B cell (primary cell): ENCODE measurements at regions not wholly inside any gene's neighbourhood (a gene's known extent, or its start where the extent isn't known, plus 50 kb on each side); places are given as distances from the start of the nearest gene placed in this dataset.

Source experiments
- ATAC-seq: fragments of 200-7000 bp; cut with Tn5 transposase; one replicate; pipeline ENCODE4 v1.10.0; 2021; ENCODE audit warnings: low read depth, mild to moderate bottlenecking, moderate number of reproducible peaks, moderate library complexity
- CTCF ChIA-PET: fragments of 350-600 bp; sonication (Branson Sonifier 250); formaldehyde crosslinking; loops from one replicate; lab custom pipeline; 2021; ENCODE audit warnings: antibody characterized with exemption, inconsistent platforms; lab: Charles Lee
- POLR2A ChIA-PET: fragments of 350-600 bp; sonication (Branson Sonifier 250); formaldehyde crosslinking; loops from one replicate; lab custom pipeline; 2021; ENCODE audit warnings: antibody characterized with exemption; lab: Charles Lee
- DNase-seq: peaks from one replicate; pipeline ENCODE4 v3.0.0; 2013
- H2AFZ ChIP-seq: 2 replicates; pipeline ENCODE4 v1.6.1; 2012; ENCODE audit warnings: mild to moderate bottlenecking, low read depth, low read length; ENCODE audit not compliant: insufficient read depth, poor library complexity, severe bottlenecking
- H3K27ac ChIP-seq, 2 donors: 1 replicate in 1 of 2; 2 replicates in 1 of 2; pipeline ENCODE4 v1.5.1; 2012 to 2013; ENCODE audit warnings: low read length in 2 of 2, mild to moderate bottlenecking in 2 of 2, moderate library complexity in 1 of 2
- H3K27me3 ChIP-seq, 4 experiments: fragments of 200-600 bp in 1 of 4; sonication (generic) in 1 of 4; replicated peaks in 1 of 4; 1 replicate in 2 of 4; 2 replicates in 2 of 4; pipeline versions ENCODE4 v1.6.1 to v1.7.0; 2013 to 2016; ENCODE audit warnings: low read length in 3 of 4, mild to moderate bottlenecking in 2 of 4, mixed read lengths in 1 of 4, moderate library complexity in 1 of 4; ENCODE audit not compliant: insufficient read depth in 4 of 4, control insufficient read depth in 3 of 4; ENCODE audit errors: control extremely low read depth in 1 of 4
- H3K36me3 ChIP-seq, 2 experiments: replicated peaks in 1 of 2; 1 replicate in 1 of 2; 2 replicates in 1 of 2; pipeline versions ENCODE4 v1.6.1 to v1.7.1; 2013; ENCODE audit warnings: low read length in 1 of 2; ENCODE audit not compliant: insufficient read depth in 2 of 2, control insufficient read depth in 1 of 2; ENCODE audit errors: control extremely low read depth in 1 of 2, extremely low read depth in 1 of 2
- H3K4me1 ChIP-seq, 2 donors: fragments of 200-600 bp in 1 of 2; sonication (generic) in 1 of 2; 1 replicate in 1 of 2; 2 replicates in 1 of 2; pipeline versions ENCODE4 v1.5.1 to v1.6.1; 2013 to 2017; ENCODE audit warnings: low read length in 2 of 2; ENCODE audit not compliant: control insufficient read depth in 2 of 2, insufficient read depth in 2 of 2
- H3K4me2 ChIP-seq: replicated peaks from 2 replicates; pipeline ENCODE3; 2012; ENCODE audit warnings: mild to moderate bottlenecking, low read depth, low read length; ENCODE audit not compliant: poor library complexity, severe bottlenecking
- H3K4me3 ChIP-seq, 5 experiments: fragments of 200-600 bp in 1 of 5; sonication (generic) in 1 of 5; 1 replicate in 3 of 5; 2 replicates in 2 of 5; pipeline versions ENCODE4 v1.5.1 to v1.7.0; 2011 to 2016; ENCODE audit warnings: low read length in 4 of 5, mild to moderate bottlenecking in 4 of 5, low read depth in 2 of 5, control low read depth in 1 of 5, moderate library complexity in 1 of 5; ENCODE audit not compliant: insufficient read depth in 1 of 5; ENCODE audit errors: control extremely low read depth in 1 of 5, extremely low read depth in 1 of 5
- H3K79me2 ChIP-seq: fragments of 200-600 bp; sonication (generic); one replicate; pipeline ENCODE4 v1.6.0; 2016; ENCODE audit warnings: low read length; ENCODE audit not compliant: control insufficient read depth, insufficient read depth
- H3K9ac ChIP-seq: fragments of 200-600 bp; sonication (generic); 2 replicates; pipeline ENCODE4 v1.6.1; 2017; ENCODE audit warnings: mild to moderate bottlenecking, low read length, moderate library complexity
- H3K9me3 ChIP-seq, 3 donors: one replicate each; pipeline versions ENCODE4 v1.6.1 to v1.7.1; 2013; ENCODE audit warnings: low read length in 2 of 3; ENCODE audit not compliant: control insufficient read depth in 2 of 3, insufficient read depth in 1 of 3; ENCODE audit errors: control extremely low read depth in 1 of 3
- H4K20me1 ChIP-seq: 2 replicates; pipeline ENCODE4 v1.6.0; 2012; ENCODE audit warnings: mild to moderate bottlenecking, low read length; ENCODE audit not compliant: insufficient read depth, control insufficient read depth, poor library complexity, severe bottlenecking
- H3K27ac Mint-ChIP-seq: one replicate; pipeline ENCODE4 v1.8.0; 2021; ENCODE audit warnings: mixed read lengths
- H3K27me3 Mint-ChIP-seq: one replicate; pipeline ENCODE4 v1.8.0; 2021; ENCODE audit warnings: mixed read lengths
- H3K4me1 Mint-ChIP-seq: one replicate; pipeline ENCODE4 v1.8.0; 2021; ENCODE audit warnings: mixed read lengths
- H3K4me3 Mint-ChIP-seq: one replicate; pipeline ENCODE4 v1.8.0; 2021; ENCODE audit warnings: mixed read lengths
- H3K9me3 Mint-ChIP-seq: one replicate; pipeline ENCODE4 v1.8.0; 2022; ENCODE audit warnings: mixed read lengths; ENCODE audit not compliant: insufficient read depth
- EZH2 ChIP-seq: IDR thresholded peaks from 2 replicates; pipeline ENCODE4 v1.6.1; 2012; ENCODE audit warnings: borderline replicate concordance, low read depth, mild to moderate bottlenecking, moderate library complexity, low read length; ENCODE audit not compliant: insufficient read depth, poor library complexity, severe bottlenecking
- WGBS: methylation state at CpG from one replicate; pipeline ENCODE4 v1.1.5; 2013; ENCODE audit warnings: missing lambda C conversion rate; ENCODE audit not compliant: insufficient coverage; 5-methylcytosine and 5-hydroxymethylcytosine counted together
- intact Hi-C: fragments of 100-400 bp; cut with micrococcal nuclease; formaldehyde crosslinking; loops from one replicate; pipeline ENCODE4 v1.10.0; 2022
- TF ChIP-seq, protein P1 (sequence below): fragments of 200-600 bp; IDR thresholded peaks from one replicate; pipeline ENCODE4 v1.8.0; 2022; ENCODE audit warnings: antibody characterized with exemption, mild to moderate bottlenecking

DNA sequence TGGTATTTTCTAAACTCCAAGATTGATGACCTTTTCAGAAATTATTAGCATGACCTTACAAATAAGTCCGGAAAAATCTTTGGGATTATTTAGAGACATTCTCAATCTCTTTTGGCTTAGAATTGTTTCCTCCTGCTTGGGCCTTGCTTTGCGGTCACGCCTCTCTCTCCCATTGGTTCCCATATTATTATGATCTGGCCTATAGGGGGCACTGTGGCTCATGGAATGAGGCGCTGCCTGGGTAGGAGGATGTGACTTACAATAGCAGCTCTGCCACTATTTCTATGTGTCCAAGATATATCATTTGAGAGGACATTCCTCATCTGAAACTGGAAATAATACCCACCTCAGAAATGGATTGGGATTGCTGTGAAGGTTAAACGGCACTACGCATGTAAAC lies 464.9 kb downstream of the MFSD1 start:
- peaks cover 16% of the 10 kb centered on the region for H3K27me3 Mint-ChIP-seq
- 67% methylated on average over 1 of the region's 6 CpGs for WGBS
- ChIA-PET POLR2A (no interaction called here), CTCF (interaction anchor here (2.9 kb wide), 1 partner anchor 421 kb away, joined by 9 read pairs; no protein-coding TSS in a partner anchor)
- no peak overlapping the region for H2AFZ ChIP-seq
- H3K4me2 ChIP-seq: no peak overlapping the region
- no peaks in the 10 kb centered on the region for H3K9me3 ChIP-seq
- intact Hi-C loops: no loop called here
- H3K79me2 ChIP-seq: no peaks in the 10 kb centered on the region
- no peak overlapping the region for H3K27ac ChIP-seq
- TF ChIP-seq, protein P1, sequence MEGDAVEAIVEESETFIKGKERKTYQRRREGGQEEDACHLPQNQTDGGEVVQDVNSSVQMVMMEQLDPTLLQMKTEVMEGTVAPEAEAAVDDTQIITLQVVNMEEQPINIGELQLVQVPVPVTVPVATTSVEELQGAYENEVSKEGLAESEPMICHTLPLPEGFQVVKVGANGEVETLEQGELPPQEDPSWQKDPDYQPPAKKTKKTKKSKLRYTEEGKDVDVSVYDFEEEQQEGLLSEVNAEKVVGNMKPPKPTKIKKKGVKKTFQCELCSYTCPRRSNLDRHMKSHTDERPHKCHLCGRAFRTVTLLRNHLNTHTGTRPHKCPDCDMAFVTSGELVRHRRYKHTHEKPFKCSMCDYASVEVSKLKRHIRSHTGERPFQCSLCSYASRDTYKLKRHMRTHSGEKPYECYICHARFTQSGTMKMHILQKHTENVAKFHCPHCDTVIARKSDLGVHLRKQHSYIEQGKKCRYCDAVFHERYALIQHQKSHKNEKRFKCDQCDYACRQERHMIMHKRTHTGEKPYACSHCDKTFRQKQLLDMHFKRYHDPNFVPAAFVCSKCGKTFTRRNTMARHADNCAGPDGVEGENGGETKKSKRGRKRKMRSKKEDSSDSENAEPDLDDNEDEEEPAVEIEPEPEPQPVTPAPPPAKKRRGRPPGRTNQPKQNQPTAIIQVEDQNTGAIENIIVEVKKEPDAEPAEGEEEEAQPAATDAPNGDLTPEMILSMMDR: no peak
- no peak for TF ChIP-seq EZH2
- DNase-seq (no peak), ATAC-seq (no peak)
- H3K9me3 Mint-ChIP-seq: no peaks in the 10 kb centered on the region
- no peaks in the 10 kb centered on the region for H3K27me3 ChIP-seq
- H3K36me3 ChIP-seq: no peaks in the 10 kb centered on the region
- no peaks in the 10 kb centered on the region for H3K4me1 ChIP-seq
- H3K4me3 ChIP-seq: no peak overlapping the region
- H4K20me1 ChIP-seq: no peaks in the 10 kb centered on the region
- no peak overlapping the region for H3K9ac ChIP-seq
- H3K4me3 Mint-ChIP-seq: no peak overlapping the region
- H3K27ac Mint-ChIP-seq: no peak overlapping the region
- no peaks in the 10 kb centered on the region for H3K4me1 Mint-ChIP-seq

DNA sequence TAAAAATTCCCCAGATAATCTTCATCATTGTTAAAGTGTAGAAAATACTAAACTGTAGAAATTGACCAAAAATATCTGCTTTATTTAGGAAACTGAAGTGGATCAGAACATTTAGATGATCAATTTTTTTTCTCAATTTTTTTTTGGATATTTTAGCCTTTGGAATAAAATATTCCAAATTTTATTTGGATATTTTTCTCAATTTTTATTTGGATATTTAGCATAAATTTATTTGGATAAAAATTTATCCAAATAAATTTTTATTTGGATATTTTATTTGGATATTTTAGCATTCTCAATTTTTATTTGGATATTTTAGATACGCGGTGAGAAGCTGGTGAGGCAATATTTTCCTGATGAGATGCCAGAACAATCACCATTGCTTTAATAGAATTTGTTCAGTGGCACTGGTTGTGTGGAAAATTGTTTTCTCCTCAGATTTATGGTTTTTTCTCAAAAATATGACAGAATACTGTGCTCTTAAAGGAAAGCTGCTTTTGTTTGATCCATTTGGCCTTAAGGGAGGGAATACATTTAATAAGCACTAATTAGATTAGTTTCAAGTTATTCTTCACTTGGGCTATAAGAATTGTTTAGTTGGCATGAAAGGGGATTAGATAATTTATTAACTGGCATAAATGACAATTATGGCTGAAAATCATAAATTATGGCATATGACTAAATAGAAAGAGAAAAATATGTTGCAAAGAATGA lies 470.1 kb downstream of the MFSD1 start:
- no CpG with 5 or more reads among the region's 2 CpGs for WGBS
- POLR2A ChIA-PET: no interaction called here

More for the DNA sequence above, 470.1 kb downstream of the MFSD1 start:
- no peak overlapping the region for H3K4me3 Mint-ChIP-seq
- CTCF ChIA-PET: interaction anchor here (1.1 kb wide), 1 partner anchor 12 kb away, joined by 3 read pairs; no protein-coding TSS in a partner anchor
- Histone ChIP-seq H3K4me1 (no peaks in the 10 kb centered on the region), H3K9ac (no peak overlapping the region), H3K79me2 (no peaks in the 10 kb centered on the region), H3K27ac (no peak overlapping the region), H4K20me1 (no peaks in the 10 kb centered on the region), H3K4me3 (no peak overlapping the region), H3K4me2 (no peak overlapping the region), H3K27me3 (no peaks in the 10 kb centered on the region), H2AFZ (no peak overlapping the region), H3K36me3 (no peaks in the 10 kb centered on the region), H3K9me3 (no peaks in the 10 kb centered on the region)
- no peak for TF ChIP-seq EZH2
- TF ChIP-seq, protein P1: no peak
- intact Hi-C loops: no loop called here
- DNase-seq (no peak), ATAC-seq (no peak)
- H3K4me1 Mint-ChIP-seq: no peaks in the 10 kb centered on the region
- no peaks in the 10 kb centered on the region for H3K9me3 Mint-ChIP-seq
- no peak overlapping the region for H3K27ac Mint-ChIP-seq
- H3K27me3 Mint-ChIP-seq: peaks cover 3% of the 10 kb centered on the region
